ENCODE measurements at regions not wholly inside any gene's neighbourhood (a gene's known extent, or its start where the extent isn't known, plus 50 kb on each side); places are given as distances from the start of the nearest gene placed in this dataset.

- H3K27me3 Mint-ChIP-seq (ENCODE audit: insufficient read depth, low read depth, poor library complexity): no peaks in the 10 kb centered on the region
- Histone ChIP-seq H3K9me2 (ENCODE audit: insufficient read depth) (peaks cover 5% of the 10 kb centered on the region; the same call in 1 of the 2 replicates), H3K4me2 (no peak overlapping the region), H2AFZ (no peak overlapping the region), H3K27ac (ENCODE audit: low read depth) (no peak overlapping the region), H3K27me3 (ENCODE audit: insufficient read depth) (no peaks in the 10 kb centered on the region), H3K36me3 (ENCODE audit: insufficient read depth) (no peaks in the 10 kb centered on the region), H3F3A (replicated peaks; ENCODE audit: low read depth) (no peaks in the 10 kb centered on the region), H4K20me1 (replicated peaks; ENCODE audit: insufficient read depth) (no peaks in the 10 kb centered on the region; the same call in 1 of the 2 replicates), H3K4me1 (ENCODE audit: insufficient read depth) (no peaks in the 10 kb centered on the region), H3K4me3 (no peak overlapping the region), H3K79me2 (replicated peaks; ENCODE audit: insufficient read depth) (no peaks in the 10 kb centered on the region)
- H3K36me3 Mint-ChIP-seq (ENCODE audit: low read depth): no peaks in the 10 kb centered on the region
- no peak for TF ChIP-seq EZH2 (IDR thresholded peaks at IDR 0.05; ENCODE audit: low read depth, unreplicated experiment)
- no peak for TF ChIP-seq NANOG (IDR thresholded peaks at IDR 0.05; ENCODE audit: borderline replicate concordance)
- TF ChIP-seq, protein P1, sequence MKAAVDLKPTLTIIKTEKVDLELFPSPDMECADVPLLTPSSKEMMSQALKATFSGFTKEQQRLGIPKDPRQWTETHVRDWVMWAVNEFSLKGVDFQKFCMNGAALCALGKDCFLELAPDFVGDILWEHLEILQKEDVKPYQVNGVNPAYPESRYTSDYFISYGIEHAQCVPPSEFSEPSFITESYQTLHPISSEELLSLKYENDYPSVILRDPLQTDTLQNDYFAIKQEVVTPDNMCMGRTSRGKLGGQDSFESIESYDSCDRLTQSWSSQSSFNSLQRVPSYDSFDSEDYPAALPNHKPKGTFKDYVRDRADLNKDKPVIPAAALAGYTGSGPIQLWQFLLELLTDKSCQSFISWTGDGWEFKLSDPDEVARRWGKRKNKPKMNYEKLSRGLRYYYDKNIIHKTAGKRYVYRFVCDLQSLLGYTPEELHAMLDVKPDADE (IDR thresholded peaks at IDR 0.05): no peak
- no peak for TF ChIP-seq REST (IDR thresholded peaks at IDR 0.05; ENCODE audit: unreplicated experiment)
- no peak for TF ChIP-seq EZH2phosphoT487 (IDR thresholded peaks at IDR 0.05; ENCODE audit: unreplicated experiment)
- TF ChIP-seq JUNB (IDR thresholded peaks at IDR 0.05; ENCODE audit: unreplicated experiment): no peak
- no peak for TF ChIP-seq STAT1 (IDR thresholded peaks at IDR 0.05; ENCODE audit: unreplicated experiment)
- TF ChIP-seq ZNF331 (CRISPR knock-in tag; IDR thresholded peaks at IDR 0.05; ENCODE audit: low read depth): no peak
- no peak for TF ChIP-seq ZNF462 (CRISPR knock-in tag; IDR thresholded peaks at IDR 0.05)
- TF ChIP-seq CREB1 (CRISPR knock-in tag; IDR thresholded peaks at IDR 0.05; ENCODE audit: low read depth): no peak
- no peak for TF ChIP-seq ZNF114 (CRISPR knock-in tag; IDR thresholded peaks at IDR 0.05)
- TF ChIP-seq CTCF (conservative IDR thresholded peaks at IDR 0.05; ENCODE audit: low read depth in 2 of 2): no peak
- no peak for TF ChIP-seq POLR2AphosphoS5 (IDR thresholded peaks at IDR 0.05; ENCODE audit: low read depth)
- no peaks in the 10 kb centered on the region; the same call in 2 of the 3 replicates for H3K9me3 Mint-ChIP-seq
- no peak overlapping the region for H3K27ac Mint-ChIP-seq
- no peak for DNase-seq (ENCODE audit: low spot score)
- no peaks in the 10 kb centered on the region for H3K4me1 Mint-ChIP-seq
- H3K4me3 Mint-ChIP-seq: no peak overlapping the region
- no peak for ATAC-seq
Measured at GRCh38 chr12:118763234-118763633, 218.1 kb upstream of the SRRM4 start.

Data from GM23338 (cell line).